ENCODE measurements at regions not wholly inside any gene's neighbourhood (a gene's known extent, or its start where the extent isn't known, plus 50 kb on each side); places are given as distances from the start of the nearest gene placed in this dataset.

- no peak for DNase-seq
These were observed 52.8 kb downstream of the SOX2 start for GRCh38 chr3:181764544-181764943.

DNA sequence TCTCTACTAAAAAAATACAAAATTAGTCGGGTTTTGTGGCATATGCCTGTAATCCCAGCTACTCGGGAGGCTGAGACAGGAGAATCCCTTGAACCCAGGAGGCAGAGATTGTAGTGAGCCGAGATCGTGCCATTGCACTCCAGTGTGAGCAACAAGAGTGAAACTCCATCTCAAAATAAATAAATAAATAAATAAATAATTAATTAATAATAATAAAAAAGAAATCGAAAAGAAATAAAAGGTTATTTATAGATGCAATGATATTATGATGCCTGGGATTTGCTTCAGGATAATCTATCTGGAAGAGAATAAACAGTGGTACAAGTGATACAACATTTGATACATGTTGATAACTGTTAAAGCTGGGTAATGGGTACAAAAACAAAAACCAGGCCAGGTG is 58.6 kb downstream of the SOX2 start:
- no peak for DNase-seq

DNA sequence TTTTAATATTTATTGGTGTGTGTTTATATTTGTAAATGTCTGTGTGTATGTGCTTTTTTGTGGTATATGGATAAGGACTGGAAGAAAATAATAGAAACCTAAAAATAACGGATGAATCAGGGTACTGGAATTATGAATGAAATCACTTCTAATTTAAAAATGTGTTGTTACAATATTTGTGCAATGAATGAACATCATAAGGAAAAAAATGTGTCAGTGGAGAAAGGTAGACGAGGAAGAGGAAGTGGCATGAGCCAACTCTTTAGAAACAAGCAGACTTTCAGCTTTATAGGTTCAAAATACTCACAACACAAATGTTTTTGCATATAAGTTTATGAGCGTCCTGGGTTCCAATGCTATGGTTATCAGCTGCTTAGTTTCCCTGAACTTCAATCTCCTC is 59.4 kb downstream of the SOX2 start:
- DNase-seq: no peak

- DNase-seq: no peak
These were observed 60.4 kb downstream of the SOX2 start for GRCh38 chr3:181772166-181772565.

DNA sequence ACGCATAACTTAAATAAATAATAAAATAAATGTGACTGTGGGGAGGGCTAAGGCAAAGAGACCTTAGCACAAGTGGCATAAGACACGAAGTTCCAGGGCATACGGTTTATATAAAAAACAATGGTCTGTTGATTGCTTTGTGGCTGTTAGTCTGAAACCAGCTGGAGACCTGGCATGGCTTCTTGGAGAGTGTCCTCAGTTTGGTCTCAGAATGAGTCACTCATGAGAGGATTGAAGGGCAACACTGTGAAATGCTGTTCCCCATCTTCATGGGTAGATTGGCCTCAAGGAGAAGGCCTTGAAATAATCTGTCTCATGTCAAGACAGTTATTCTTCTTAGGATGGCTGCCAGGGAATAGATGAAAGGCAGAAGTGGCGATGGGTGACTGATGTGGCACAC is 62.2 kb downstream of the SOX2 start:
- no peak for DNase-seq

GRCh38 chr3:181782306-181782954 is 70.7 kb downstream of the SOX2 start:
- no peak for DNase-seq

- no peak for DNase-seq
These were observed 78.8 kb downstream of the SOX2 start for GRCh38 chr3:181790561-181790960.

- DNase-seq: no peak
These were observed 79.6 kb downstream of the SOX2 start for GRCh38 chr3:181791056-181791955.

DNA sequence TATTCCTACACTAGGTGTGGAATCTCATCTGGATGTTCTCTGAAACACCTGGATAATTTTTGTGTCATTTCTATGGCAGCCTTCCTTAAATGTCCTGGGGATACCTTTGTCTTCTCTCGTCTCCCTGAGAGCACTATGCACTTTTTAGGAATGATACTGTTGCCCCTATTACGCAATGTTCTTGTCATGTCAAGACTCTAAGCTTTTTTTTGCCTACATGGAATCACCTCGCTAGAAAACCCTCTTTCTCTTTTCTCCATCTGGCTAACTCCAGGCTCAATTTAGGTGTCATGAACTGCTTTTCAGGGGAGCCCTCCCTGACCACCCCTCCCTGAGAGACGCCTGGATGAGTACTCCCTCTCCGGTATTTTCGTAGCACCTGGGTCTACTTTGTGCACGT is 81.3 kb downstream of the SOX2 start:
- DNase-seq: no peak

- DNase-seq: no peak
These were observed 82.5 kb downstream of the SOX2 start for GRCh38 chr3:181794011-181794790.

DNA sequence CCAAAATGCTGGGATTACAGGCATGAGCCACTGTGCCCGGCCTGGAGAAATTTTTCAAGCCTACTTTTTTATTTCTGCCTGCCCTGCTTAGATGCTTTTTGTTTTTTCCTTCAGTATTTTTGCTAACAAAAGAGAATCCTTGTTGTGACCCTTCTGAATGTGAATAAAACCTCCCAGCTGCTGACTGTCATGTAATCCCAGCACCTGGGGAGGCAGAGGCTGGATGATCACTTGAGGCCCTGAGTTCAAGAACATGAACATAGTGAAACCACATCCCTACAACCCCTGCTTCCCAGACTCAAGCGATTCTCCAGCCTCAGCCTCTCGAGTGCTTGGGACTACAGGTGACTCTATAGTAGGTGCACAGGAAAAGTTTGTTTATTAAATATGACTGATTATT is 84.9 kb downstream of the SOX2 start:
- no peak for DNase-seq

- no peak for DNase-seq
These were observed 85.7 kb downstream of the SOX2 start for GRCh38 chr3:181797431-181797830.

- DNase-seq: no peak
These were observed 94.0 kb downstream of the SOX2 start for GRCh38 chr3:181805703-181806102.

DNA sequence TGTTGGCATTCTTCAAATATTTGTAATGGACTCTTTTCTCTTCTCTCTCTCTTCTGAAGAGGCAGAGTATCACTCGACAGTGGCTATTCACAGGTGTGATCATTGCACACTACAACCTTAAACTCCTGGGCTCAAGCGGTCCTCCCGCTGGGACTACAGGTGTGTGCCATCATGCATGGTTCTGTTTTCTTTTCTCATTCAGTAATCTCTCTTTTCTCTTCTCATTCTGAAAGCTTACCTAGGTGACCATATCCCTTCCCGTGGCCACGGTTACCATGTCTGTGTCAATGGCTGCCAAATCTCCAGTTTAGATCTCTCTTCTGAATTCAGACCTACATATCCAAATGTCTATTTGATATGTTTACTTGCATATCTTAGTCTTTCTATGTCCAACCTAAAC is 96.3 kb downstream of the SOX2 start:
- DNase-seq: no peak

DNA sequence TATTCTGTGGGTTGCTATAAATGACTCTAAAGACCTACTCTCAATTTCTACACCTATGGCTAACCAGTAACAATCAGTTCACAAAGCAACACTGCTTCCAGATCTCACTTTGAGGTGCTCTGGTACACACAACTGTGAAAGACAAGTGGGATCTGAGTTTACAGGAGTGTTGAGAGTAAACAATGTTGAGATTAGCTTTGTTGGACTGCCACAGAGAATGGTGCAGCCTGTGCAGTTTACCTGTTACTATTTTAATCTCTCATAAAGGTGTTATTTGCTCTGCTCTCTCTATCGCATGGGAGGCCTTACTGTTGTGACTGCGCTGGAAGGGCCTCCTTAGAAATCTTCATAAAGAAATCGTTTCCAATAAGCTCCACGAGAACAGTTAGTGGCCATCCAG is 112.0 kb downstream of the SOX2 start:
- no peak for DNase-seq

DNA sequence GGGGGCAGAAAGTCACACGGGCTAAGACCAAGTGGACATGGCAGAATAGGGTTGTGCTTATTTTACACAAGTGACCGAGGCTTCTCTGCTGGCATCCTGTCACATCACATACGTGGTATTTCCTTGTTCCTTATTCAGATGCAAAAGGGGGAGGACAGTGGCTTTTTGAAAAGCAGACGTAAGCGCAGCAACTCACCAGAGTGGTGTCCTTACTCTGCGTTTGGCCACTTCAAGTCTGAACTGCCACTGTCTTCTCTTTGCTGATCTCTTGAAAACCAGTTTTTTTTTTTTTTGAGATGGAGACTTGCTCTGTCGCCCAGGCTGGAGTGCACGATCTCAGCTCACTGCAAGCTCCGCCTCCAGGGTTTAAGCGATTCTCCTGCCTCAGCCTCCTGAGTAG is 113.2 kb downstream of the SOX2 start:
- no peak for DNase-seq

DNA sequence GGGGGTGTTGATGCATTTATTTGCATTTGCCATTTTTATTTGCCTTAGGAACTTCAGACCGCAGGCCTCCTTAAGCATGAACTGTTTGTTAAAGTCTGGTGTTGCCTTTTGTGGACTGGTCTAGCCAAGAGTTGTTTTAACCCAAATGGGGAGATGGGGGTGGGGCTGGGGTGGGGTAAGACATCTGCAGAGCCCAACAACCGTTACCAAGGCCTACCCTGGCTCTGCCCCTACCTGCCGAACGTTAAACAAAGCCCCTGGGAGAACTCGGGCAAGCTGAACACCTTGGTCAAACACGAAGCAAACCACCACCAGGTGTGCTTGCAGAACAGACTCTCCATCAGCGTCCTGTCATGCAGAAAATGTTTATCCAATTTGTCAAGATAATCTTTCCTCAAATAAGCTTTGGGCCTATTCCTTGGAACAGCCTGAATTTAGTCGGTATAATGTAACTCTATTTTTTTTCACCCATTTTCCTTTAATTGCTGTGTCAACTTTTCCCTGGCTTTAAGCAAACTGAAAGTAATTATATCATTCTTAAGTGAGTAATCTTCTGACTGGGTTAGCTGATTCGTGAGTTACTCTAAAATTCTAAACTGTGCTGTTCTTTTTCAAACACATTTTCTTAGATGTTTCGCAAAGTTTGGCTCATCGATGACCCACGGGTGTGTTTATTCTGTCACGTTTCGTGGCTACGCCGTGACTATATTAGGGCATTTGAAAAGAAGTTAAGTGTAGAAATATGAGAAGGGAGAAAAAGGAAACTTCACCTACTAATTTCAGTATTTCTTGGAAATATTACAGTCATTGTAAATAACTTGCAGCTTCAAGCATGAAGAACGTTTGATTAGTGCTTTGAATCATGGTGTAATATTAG is 127.6 kb downstream of the SOX2 start:
- DNase-seq: no peak

- no peak for DNase-seq
These were observed 128.2 kb downstream of the SOX2 start for GRCh38 chr3:181839916-181840297.

DNA sequence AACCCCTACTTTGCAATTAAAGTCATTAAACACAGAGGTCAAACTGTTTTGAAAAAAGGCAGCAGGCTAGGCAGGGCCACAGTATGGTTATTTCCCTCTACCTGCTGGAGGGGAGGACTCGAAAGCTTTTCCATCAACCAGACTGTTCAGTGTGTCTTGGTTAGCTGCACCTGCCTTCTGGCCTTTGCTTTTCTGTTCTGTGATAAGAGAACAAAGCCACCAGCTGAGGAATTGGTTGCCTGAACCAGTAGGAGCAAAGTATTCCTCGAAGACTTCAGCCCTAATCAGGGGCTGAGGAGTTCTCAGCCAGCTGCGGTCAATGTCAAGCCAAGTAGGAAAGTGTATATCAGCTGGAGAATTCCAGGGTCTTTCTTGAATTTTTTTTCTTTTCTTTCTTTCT is 132.5 kb downstream of the SOX2 start:
- DNase-seq: no peak

DNA sequence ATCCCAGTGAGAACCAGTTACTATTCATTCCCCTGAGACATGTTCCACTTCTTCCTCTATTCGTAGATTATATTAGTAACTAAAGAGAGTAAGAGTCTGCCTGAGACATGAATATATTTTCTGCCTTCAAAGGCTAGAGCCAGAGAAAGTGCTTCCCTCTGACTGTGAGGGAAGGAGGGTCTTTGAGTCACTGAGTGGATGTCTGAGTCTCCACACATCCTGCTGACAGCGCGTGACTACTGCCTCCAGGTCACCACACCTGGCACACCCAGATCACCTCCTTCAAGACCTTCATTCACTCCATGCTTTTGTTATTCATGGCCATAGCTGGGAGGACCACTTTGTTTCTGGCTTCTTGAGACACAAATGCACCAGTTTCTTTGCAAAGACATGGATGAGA is 135.6 kb downstream of the SOX2 start:
- DNase-seq: no peak

GRCh38 chr3:181851063-181851462 is 139.3 kb downstream of the SOX2 start:
- no peak for DNase-seq

DNA sequence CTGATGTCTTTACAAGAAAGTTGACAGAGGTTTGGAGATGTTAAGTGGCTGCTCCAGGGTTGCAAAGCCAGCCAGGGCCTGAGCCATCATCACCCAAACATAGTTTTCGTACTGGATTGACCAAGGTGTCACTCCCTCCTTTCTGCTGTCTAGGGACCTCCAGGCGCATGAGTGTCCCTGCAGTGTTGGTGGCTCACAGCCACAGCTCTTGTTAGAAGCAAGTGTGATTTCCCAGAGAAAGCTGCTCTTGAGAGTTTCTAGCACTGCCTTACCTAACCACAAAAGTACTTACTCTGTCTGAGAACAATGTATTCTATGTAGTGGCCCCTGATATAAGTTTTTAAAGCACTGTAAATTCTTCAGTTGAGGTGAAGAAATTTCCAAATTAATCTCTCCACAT is 144.1 kb downstream of the SOX2 start:
- DNase-seq: no peak

DNA sequence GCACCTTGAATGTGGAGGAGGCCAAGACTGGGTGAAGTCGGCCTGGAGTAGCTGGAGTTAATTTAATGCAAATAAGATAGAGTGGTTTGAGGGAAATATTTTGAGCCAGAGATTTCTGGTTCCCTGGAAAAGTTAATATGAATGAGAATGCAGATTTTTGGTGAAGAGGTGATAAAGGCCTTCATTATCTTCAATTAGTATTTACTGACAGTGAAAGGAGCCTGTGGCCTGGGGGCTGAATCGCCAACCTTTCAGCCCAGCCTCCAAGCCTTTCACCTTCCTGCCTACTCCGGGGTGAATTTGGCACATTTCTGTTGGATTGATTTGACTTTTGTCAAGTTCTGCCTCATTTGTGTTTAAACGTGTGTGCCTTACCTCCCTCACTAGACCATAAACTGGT is 147.8 kb downstream of the SOX2 start:
- DNase-seq: no peak
